ENCODE measurements at regions not wholly inside any gene's neighbourhood (a gene's known extent, or its start where the extent isn't known, plus 50 kb on each side); places are given as distances from the start of the nearest gene placed in this dataset.

DNA sequence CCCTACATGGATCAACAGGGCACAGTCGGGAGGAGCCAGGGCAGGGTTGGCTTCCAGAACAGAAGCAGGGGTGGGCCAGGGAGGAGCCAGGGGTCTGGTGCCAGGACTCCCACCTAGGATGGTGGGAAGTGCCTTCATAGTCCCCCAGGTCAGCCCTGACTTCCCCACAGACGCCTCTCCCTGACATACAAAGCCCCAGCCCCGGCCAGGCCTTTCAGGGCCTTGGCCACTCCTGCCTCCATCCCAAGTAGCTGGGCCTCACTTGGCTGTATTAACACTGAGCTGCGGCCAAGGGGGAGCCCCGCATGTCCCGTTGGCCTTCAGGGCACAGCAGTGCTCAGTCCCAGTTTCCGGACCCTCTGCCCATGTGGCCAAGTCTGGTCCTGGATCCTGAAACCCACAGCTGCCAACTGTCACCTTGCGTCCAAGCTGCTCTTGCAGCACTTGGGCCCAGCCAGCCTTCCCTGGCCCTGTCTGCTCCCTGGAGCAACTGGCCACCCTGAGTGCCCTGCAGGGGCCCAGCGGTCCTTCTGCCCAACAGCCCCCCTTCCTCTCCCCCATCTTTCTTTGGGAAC, 627.8 kb downstream of the MATN1 start:
- Histone ChIP-seq H3K27ac (replicated peaks in 1 of 4) (no peak overlapping the region), H3K36me3 (no peaks in the 10 kb centered on the region), H3K9me3 (peaks cover 0 to 33% (median 27%) of the 10 kb centered on the region in 4 donors), H3K27me3 (peaks cover 0 to 41% (median 0%) of the 10 kb centered on the region in 4 donors), H3K4me3 (no peak overlapping the region), H3K4me1 (peaks cover 0 to 5% (median under 1%) of the 10 kb centered on the region in 4 donors)
- DNase-seq (ENCODE audit: extremely low spot score), result no peak
- intact Hi-C loops (cut with DNase I), result no loop called here
- WGBS, result 95% methylated on average over 7 of the region's 9 CpGs
- TF ChIP-seq EP300 (IDR thresholded peaks at IDR 0.05) (no peak), POLR2A (IDR thresholded peaks at IDR 0.05; ENCODE audit: low read depth) (no peak), POLR2AphosphoS5 (IDR thresholded peaks at IDR 0.05) (no peak)
- TF ChIP-seq, protein P1, sequence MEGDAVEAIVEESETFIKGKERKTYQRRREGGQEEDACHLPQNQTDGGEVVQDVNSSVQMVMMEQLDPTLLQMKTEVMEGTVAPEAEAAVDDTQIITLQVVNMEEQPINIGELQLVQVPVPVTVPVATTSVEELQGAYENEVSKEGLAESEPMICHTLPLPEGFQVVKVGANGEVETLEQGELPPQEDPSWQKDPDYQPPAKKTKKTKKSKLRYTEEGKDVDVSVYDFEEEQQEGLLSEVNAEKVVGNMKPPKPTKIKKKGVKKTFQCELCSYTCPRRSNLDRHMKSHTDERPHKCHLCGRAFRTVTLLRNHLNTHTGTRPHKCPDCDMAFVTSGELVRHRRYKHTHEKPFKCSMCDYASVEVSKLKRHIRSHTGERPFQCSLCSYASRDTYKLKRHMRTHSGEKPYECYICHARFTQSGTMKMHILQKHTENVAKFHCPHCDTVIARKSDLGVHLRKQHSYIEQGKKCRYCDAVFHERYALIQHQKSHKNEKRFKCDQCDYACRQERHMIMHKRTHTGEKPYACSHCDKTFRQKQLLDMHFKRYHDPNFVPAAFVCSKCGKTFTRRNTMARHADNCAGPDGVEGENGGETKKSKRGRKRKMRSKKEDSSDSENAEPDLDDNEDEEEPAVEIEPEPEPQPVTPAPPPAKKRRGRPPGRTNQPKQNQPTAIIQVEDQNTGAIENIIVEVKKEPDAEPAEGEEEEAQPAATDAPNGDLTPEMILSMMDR (IDR thresholded peaks at IDR 0.05), result no peak

DNA sequence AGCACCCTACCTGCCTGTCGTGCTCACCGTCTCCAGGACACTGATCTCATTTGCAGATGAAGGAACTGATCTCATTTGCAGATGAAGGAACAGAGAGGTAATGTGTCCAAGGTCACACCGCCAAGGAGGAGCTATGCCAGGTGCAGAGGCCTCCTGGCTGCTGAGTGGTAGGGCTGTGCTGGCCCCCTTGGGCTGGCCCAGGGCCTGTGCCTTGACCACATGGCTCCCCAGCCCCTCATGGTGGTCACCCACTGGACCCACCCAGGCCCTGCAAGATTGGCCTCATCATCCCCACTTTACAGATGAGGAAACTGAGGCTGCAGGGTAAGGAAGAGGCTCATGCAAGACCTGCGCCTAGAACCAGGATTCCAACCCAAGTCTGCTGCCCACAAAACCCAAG, 628.3 kb downstream of the MATN1 start:
- H3K4me3 ChIP-seq, result no peak overlapping the region
- intact Hi-C loops (cut with DNase I), result no loop called here
- H3K36me3 ChIP-seq, result no peaks in the 10 kb centered on the region
- H3K4me1 ChIP-seq, result peaks cover 0 to under 1% (median 0%) of the 10 kb centered on the region in 4 donors
- peaks cover 0 to 42% (median 0%) of the 10 kb centered on the region in 4 donors for H3K27me3 ChIP-seq
- WGBS, result 88% methylated on average over 4 of the region's 4 CpGs
- H3K27ac ChIP-seq (replicated peaks in 1 of 4), result no peak overlapping the region
- peaks cover 0 to 33% (median 27%) of the 10 kb centered on the region in 4 donors for H3K9me3 ChIP-seq
- TF ChIP-seq EP300 (IDR thresholded peaks at IDR 0.05), result no peak
- no peak for TF ChIP-seq POLR2A (IDR thresholded peaks at IDR 0.05; ENCODE audit: low read depth)
- TF ChIP-seq POLR2AphosphoS5 (IDR thresholded peaks at IDR 0.05), result no peak
- TF ChIP-seq, protein P1 (IDR thresholded peaks at IDR 0.05), result no peak
- DNase-seq (ENCODE audit: extremely low spot score), result no peak

DNA sequence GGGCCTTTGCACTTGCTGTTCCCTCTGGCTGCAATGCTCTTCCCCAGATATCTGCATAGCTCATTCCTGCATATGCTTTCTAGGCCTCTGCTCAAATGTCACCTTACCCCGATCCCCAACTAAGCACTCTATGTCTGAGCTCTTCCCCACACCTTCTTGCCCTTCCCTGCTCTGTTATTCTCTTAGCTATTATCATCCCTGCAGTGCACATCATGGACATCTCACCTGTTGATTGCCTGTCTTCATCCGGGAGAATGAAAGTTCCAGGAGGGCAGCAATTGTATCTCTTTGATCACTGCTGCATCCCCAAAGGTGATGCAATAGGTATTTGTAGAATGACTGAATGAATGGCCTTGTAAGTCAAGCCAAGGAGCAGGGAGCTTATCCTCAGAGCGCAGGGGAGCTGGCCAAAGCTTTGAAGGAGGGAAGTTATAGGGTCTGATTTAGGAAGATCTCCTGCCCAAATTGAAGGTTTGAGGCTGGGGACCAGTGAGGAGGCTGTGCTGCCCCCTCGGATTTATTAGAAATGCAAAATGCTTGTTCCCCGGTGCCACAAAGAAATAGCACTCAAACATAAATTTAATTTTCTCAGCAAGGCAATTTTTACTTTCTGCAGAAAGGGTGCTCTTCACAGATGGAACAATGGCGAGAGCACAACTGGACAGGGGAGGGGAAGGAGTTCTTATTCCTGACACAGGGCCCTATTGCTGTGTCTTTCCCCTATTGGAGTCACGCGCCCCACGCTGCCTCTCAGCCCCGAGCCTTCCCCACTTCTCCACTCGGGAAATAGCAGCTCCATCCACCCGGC, 631.1 kb downstream of the MATN1 start:
- Histone ChIP-seq H3K4me1 (no peaks in the 10 kb centered on the region), H3K4me3 (no peak overlapping the region), H3K27ac (replicated peaks in 1 of 4) (no peak overlapping the region), H3K36me3 (no peaks in the 10 kb centered on the region), H3K9me3 (peaks cover 0 to 33% (median 27%) of the 10 kb centered on the region in 4 donors), H3K27me3 (peaks cover 0 to 48% (median 0%) of the 10 kb centered on the region in 4 donors)
- WGBS, result 93% methylated on average over 12 of the region's 12 CpGs
- intact Hi-C loops (cut with DNase I), result no loop called here
- no peak for DNase-seq (ENCODE audit: extremely low spot score)
- TF ChIP-seq EP300 (IDR thresholded peaks at IDR 0.05) (no peak), POLR2AphosphoS5 (IDR thresholded peaks at IDR 0.05) (no peak), POLR2A (IDR thresholded peaks at IDR 0.05; ENCODE audit: low read depth) (no peak)
- TF ChIP-seq, protein P1 (IDR thresholded peaks at IDR 0.05), result no peak

DNA sequence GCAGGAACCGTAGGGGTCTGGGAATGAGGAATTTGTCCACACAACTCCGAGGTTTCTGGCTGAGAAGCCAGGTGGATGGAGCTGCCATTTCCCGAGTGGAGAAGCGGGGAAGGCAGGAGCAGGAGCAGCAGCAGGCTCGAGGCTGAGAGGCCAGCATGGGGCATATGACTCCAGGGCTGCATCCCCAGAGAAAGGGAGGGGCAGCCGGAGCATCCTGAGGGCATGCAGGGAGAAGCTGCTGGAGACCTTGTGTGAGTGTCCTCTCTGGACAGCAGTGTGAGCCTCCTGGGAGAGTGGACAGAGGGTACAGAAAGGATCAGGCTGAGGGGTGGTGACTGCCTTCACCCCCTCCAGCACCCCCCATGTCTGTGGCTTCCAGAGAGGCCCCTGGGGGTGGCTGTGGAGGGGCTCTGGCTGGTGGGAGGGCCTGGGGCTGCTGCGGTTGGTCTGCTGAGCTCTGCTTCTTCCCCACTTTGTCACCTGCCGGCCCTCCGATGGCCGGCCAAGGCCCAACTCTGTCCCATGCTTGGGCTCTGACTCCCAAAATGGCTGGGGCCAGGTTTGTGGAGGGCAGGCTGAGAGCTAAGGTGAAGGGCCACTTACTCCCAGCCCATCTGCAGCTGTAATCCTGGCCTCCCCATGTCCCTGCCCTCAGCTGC, 633.1 kb downstream of the MATN1 start:
- H3K36me3 ChIP-seq, result no peaks in the 10 kb centered on the region
- no peak for TF ChIP-seq POLR2A (IDR thresholded peaks at IDR 0.05; ENCODE audit: low read depth)
- TF ChIP-seq EP300 (IDR thresholded peaks at IDR 0.05), result no peak
- TF ChIP-seq, protein P1 (IDR thresholded peaks at IDR 0.05), result no peak
- TF ChIP-seq POLR2AphosphoS5 (IDR thresholded peaks at IDR 0.05), result no peak
- no peak overlapping the region for H3K27ac ChIP-seq (replicated peaks in 1 of 4)
- peaks cover 5 to 14% (median 12%) of the 10 kb centered on the region in 4 donors for H3K4me1 ChIP-seq
- WGBS, result 81% methylated on average over 10 of the region's 10 CpGs
- H3K4me3 ChIP-seq, result no peak overlapping the region
- H3K9me3 ChIP-seq, result peaks cover 0 to 33% (median 27%) of the 10 kb centered on the region in 4 donors
- intact Hi-C loops (cut with DNase I), result no loop called here
- no peak for DNase-seq (ENCODE audit: extremely low spot score)
- peaks cover 0 to 56% (median 4%) of the 10 kb centered on the region in 4 donors for H3K27me3 ChIP-seq

Data from esophagus muscularis mucosa (tissue), 4 donors.